H1 (cell line): ENCODE measurements at regions not wholly inside any gene's neighbourhood (a gene's known extent, or its start where the extent isn't known, plus 50 kb on each side); places are given as distances from the start of the nearest gene placed in this dataset.

Experiments used
- CHD7 ChIP-seq: fragments of 300-600 bp; sonication (generic); IDR thresholded peaks from 2 replicates; pipeline ENCODE4 v1.7.1; 2012; ENCODE audit warnings: low read length, moderate library complexity, mild to moderate bottlenecking, inconsistent platforms; ENCODE audit not compliant: insufficient replicate concordance
- GTF2F1 ChIP-seq: IDR thresholded peaks from 2 replicates; pipeline ENCODE4 v1.6.1; 2012; ENCODE audit warnings: low read depth, low read length, improper control_type of control experiment, borderline replicate concordance
- PHF8 ChIP-seq: fragments of 200-600 bp; sonication (generic); conservative IDR thresholded peaks from 2 replicates; pipeline ENCODE4 v1.7.1; 2012; ENCODE audit warnings: low read depth, mild to moderate bottlenecking, inconsistent platforms, low read length, moderate library complexity
- ZNF274 ChIP-seq: IDR thresholded peaks from 2 replicates; pipeline ENCODE4 v1.7.0; 2012; ENCODE audit warnings: low read length, borderline replicate concordance; ENCODE audit errors: extremely low read depth

GRCh38 chr2:144738749-144739148, 218.8 kb upstream of the ZEB2 start (continued):
- TF ChIP-seq CHD7 (no peak), GTF2F1 (no peak), PHF8 (no peak), ZNF274 (no peak)
